Hippocampal formation (tissue), 2 donors: ENCODE measurements at regions not wholly inside any gene's neighbourhood (a gene's known extent, or its start where the extent isn't known, plus 50 kb on each side); places are given as distances from the start of the nearest gene placed in this dataset.
"Not testable (repeated sequence)": the region's sequence is repeated elsewhere in the genome, so short reads cannot be mapped to it uniquely, and the experiment has no call there.

Experiments used
- DNase-seq, 2 donors: peaks; one replicate each; lab custom pipeline; 2025; lab: John Stamatoyannopoulos, UW

GRCh38 chr6:68144667-68145066 is 490.4 kb upstream of the ADGRB3 start:
- DNase-seq, result no peak

- DNase-seq, result no peak
These were observed 493.9 kb upstream of the ADGRB3 start for GRCh38 chr6:68141190-68141589.

- DNase-seq, result no peak
These were observed 496.0 kb upstream of the ADGRB3 start for GRCh38 chr6:68139130-68139529.

GRCh38 chr6:68134796-68135195 is 500.3 kb upstream of the ADGRB3 start:
- DNase-seq, result no peak

- DNase-seq, result no peak
These were observed 506.9 kb upstream of the ADGRB3 start for GRCh38 chr6:68128211-68128610.

- no peak for DNase-seq
These were observed 508.0 kb upstream of the ADGRB3 start for GRCh38 chr6:68127074-68127473.

GRCh38 chr6:68126089-68126749 is 508.9 kb upstream of the ADGRB3 start:
- no peak for DNase-seq

- not testable (repeated sequence) for DNase-seq
These were observed 512.1 kb upstream of the ADGRB3 start for GRCh38 chr6:68122975-68123374.

- no peak for DNase-seq
These were observed 513.0 kb upstream of the ADGRB3 start for GRCh38 chr6:68122032-68122431.

- not testable (repeated sequence) for DNase-seq
These were observed 514.1 kb upstream of the ADGRB3 start for GRCh38 chr6:68120954-68121353.

- no peak for DNase-seq
These were observed 520.5 kb upstream of the ADGRB3 start for GRCh38 chr6:68114463-68115047.

- no peak for DNase-seq
These were observed 526.7 kb upstream of the ADGRB3 start for GRCh38 chr6:68108233-68108835.

- no peak for DNase-seq
These were observed 541.0 kb upstream of the ADGRB3 start for GRCh38 chr6:68094070-68094469.

- DNase-seq, result no peak
These were observed 547.5 kb upstream of the ADGRB3 start for GRCh38 chr6:68087399-68088133.

GRCh38 chr6:68086199-68086598 is 548.9 kb upstream of the ADGRB3 start:
- no peak for DNase-seq

GRCh38 chr6:68085599-68085998 is 549.5 kb upstream of the ADGRB3 start:
- not testable (repeated sequence) for DNase-seq

GRCh38 chr6:68082086-68082485 is 553.0 kb upstream of the ADGRB3 start:
- no peak for DNase-seq

GRCh38 chr6:68080074-68080473 is 555.0 kb upstream of the ADGRB3 start:
- no peak for DNase-seq

GRCh38 chr6:68077661-68078060 is 557.4 kb upstream of the ADGRB3 start:
- DNase-seq, result no peak

- DNase-seq, result no peak
These were observed 563.3 kb upstream of the ADGRB3 start for GRCh38 chr6:68071740-68072139.

- no peak for DNase-seq
These were observed 565.0 kb upstream of the ADGRB3 start for GRCh38 chr6:68069921-68070710.

GRCh38 chr6:68059899-68060298 is 575.2 kb upstream of the ADGRB3 start:
- DNase-seq, result no peak
